ENCODE measurements at regions not wholly inside any gene's neighbourhood (a gene's known extent, or its start where the extent isn't known, plus 50 kb on each side); places are given as distances from the start of the nearest gene placed in this dataset.

- WGBS, result 67% methylated on average over 5 of the region's 5 CpGs
- H3K4me1 ChIP-seq (replicated peaks), result no peaks in the 10 kb centered on the region
- intact Hi-C loops (cut with DNase I), result no loop called here
- no peak for DNase-seq (ENCODE audit: low spot score)
- H3K4me3 ChIP-seq, result no peak overlapping the region
- TF ChIP-seq POLR2AphosphoS5 (IDR thresholded peaks at IDR 0.05) (no peak), POLR2A (IDR thresholded peaks at IDR 0.05) (no peak), CTCF (IDR thresholded peaks at IDR 0.05) (no peak)
- no peak overlapping the region for H3K27ac ChIP-seq
- H3K36me3 ChIP-seq, result no peaks in the 10 kb centered on the region
- H3K9me3 ChIP-seq, result no peaks in the 10 kb centered on the region
- H3K27me3 ChIP-seq (replicated peaks; ENCODE audit: insufficient read depth), result no peaks in the 10 kb centered on the region
These were observed 870.2 kb upstream of the TMEM132C start for GRCh38 chr12:127396734-127397133.

- TF ChIP-seq POLR2AphosphoS5 (IDR thresholded peaks at IDR 0.05), result no peak
- no peak for TF ChIP-seq CTCF (IDR thresholded peaks at IDR 0.05)
- TF ChIP-seq POLR2A (IDR thresholded peaks at IDR 0.05), result no peak
- no peak for DNase-seq (ENCODE audit: low spot score)
These were observed 868.8 kb upstream of the TMEM132C start for GRCh38 chr12:127398016-127398710.

GRCh38 chr12:127399451-127399850 is 867.5 kb upstream of the TMEM132C start:
- H3K4me1 ChIP-seq (replicated peaks), result no peaks in the 10 kb centered on the region
- H3K4me3 ChIP-seq, result no peak overlapping the region
- no peak overlapping the region for H3K27ac ChIP-seq
- no peaks in the 10 kb centered on the region for H3K36me3 ChIP-seq
- DNase-seq (ENCODE audit: low spot score), result no peak
- no peak for TF ChIP-seq POLR2A (IDR thresholded peaks at IDR 0.05)
- H3K27me3 ChIP-seq (replicated peaks; ENCODE audit: insufficient read depth), result no peaks in the 10 kb centered on the region
- WGBS, result 78% methylated on average over 3 of the region's 3 CpGs
- H3K9me3 ChIP-seq, result no peaks in the 10 kb centered on the region
- intact Hi-C loops (cut with DNase I), result no loop called here

More at GRCh38 chr12:127398016-127398710, 868.8 kb upstream of the TMEM132C start:
- Histone ChIP-seq H3K4me3 (no peak overlapping the region), H3K27me3 (replicated peaks; ENCODE audit: insufficient read depth) (no peaks in the 10 kb centered on the region), H3K9me3 (no peaks in the 10 kb centered on the region), H3K36me3 (no peaks in the 10 kb centered on the region), H3K4me1 (replicated peaks) (no peaks in the 10 kb centered on the region), H3K27ac (no peak overlapping the region)
- intact Hi-C loops (cut with DNase I), result no loop called here
- WGBS, result 36% methylated on average over 10 of the region's 10 CpGs

GRCh38 chr12:127400221-127400620 is 866.7 kb upstream of the TMEM132C start:
- Histone ChIP-seq H3K27ac (no peak overlapping the region), H3K4me1 (replicated peaks) (no peaks in the 10 kb centered on the region), H3K27me3 (replicated peaks; ENCODE audit: insufficient read depth) (no peaks in the 10 kb centered on the region), H3K9me3 (no peaks in the 10 kb centered on the region), H3K4me3 (no peak overlapping the region), H3K36me3 (no peaks in the 10 kb centered on the region)
- 81% methylated on average over 5 of the region's 5 CpGs for WGBS
- no peak for DNase-seq (ENCODE audit: low spot score)
- intact Hi-C loops (cut with DNase I), result no loop called here
- TF ChIP-seq POLR2AphosphoS5 (IDR thresholded peaks at IDR 0.05) (no peak), POLR2A (IDR thresholded peaks at IDR 0.05) (no peak)

GRCh38 chr12:127401005-127401404 is 866.0 kb upstream of the TMEM132C start:
- 81% methylated on average over 2 of the region's 2 CpGs for WGBS
- TF ChIP-seq POLR2A (IDR thresholded peaks at IDR 0.05) (no peak), CTCF (IDR thresholded peaks at IDR 0.05) (no peak), POLR2AphosphoS5 (IDR thresholded peaks at IDR 0.05) (no peak)
- H3K4me3 ChIP-seq, result no peak overlapping the region
- H3K36me3 ChIP-seq, result no peaks in the 10 kb centered on the region
- no peaks in the 10 kb centered on the region for H3K27me3 ChIP-seq (replicated peaks; ENCODE audit: insufficient read depth)
- H3K9me3 ChIP-seq, result no peaks in the 10 kb centered on the region
- no peaks in the 10 kb centered on the region for H3K4me1 ChIP-seq (replicated peaks)
- DNase-seq (ENCODE audit: low spot score), result no peak
- no peak overlapping the region for H3K27ac ChIP-seq
- intact Hi-C loops (cut with DNase I), result no loop called here

- WGBS, result 74% methylated on average over 5 of the region's 5 CpGs
- H3K4me3 ChIP-seq, result no peak overlapping the region
- no peaks in the 10 kb centered on the region for H3K36me3 ChIP-seq
- intact Hi-C loops (cut with DNase I), result no loop called here
- TF ChIP-seq CTCF (IDR thresholded peaks at IDR 0.05) (no peak), POLR2AphosphoS5 (IDR thresholded peaks at IDR 0.05) (no peak), POLR2A (IDR thresholded peaks at IDR 0.05) (no peak)
- no peak overlapping the region for H3K27ac ChIP-seq
- no peak for DNase-seq (ENCODE audit: low spot score)
- H3K27me3 ChIP-seq (replicated peaks; ENCODE audit: insufficient read depth), result no peaks in the 10 kb centered on the region
- no peaks in the 10 kb centered on the region for H3K9me3 ChIP-seq
- no peaks in the 10 kb centered on the region for H3K4me1 ChIP-seq (replicated peaks)
These were observed 865.4 kb upstream of the TMEM132C start for GRCh38 chr12:127401536-127401935.

Data from prostate gland (tissue), 2 donors.